NCI-H146 (cell line): ENCODE measurements at regions not wholly inside any gene's neighbourhood (a gene's known extent, or its start where the extent isn't known, plus 50 kb on each side); places are given as distances from the start of the nearest gene placed in this dataset.

Source experiments
- DNase-seq: peaks from one replicate; lab custom pipeline; 2025; lab: John Stamatoyannopoulos, UW

GRCh38 chr4:14879683-14880082 is 122.6 kb upstream of the CPEB2 start:
- peak; percentile 97 for DNase-seq

GRCh38 chr4:14880805-14881204 is 121.5 kb upstream of the CPEB2 start:
- DNase-seq, result no peak

- DNase-seq, result no peak
Measured at GRCh38 chr4:14883166-14883565, 119.1 kb upstream of the CPEB2 start.

- no peak for DNase-seq
Measured at GRCh38 chr4:14883661-14884060, 118.6 kb upstream of the CPEB2 start.

- no peak for DNase-seq
Measured at GRCh38 chr4:14887842-14888433, 114.3 kb upstream of the CPEB2 start.

GRCh38 chr4:14888790-14889572 is 113.3 kb upstream of the CPEB2 start:
- DNase-seq, result no peak

- no peak for DNase-seq
Measured at GRCh38 chr4:14892563-14892962, 109.7 kb upstream of the CPEB2 start.

GRCh38 chr4:14893713-14894112 is 108.6 kb upstream of the CPEB2 start:
- no peak for DNase-seq

- DNase-seq, result no peak
Measured at GRCh38 chr4:14894392-14895292, 107.6 kb upstream of the CPEB2 start.

GRCh38 chr4:14896656-14897175 is 105.6 kb upstream of the CPEB2 start:
- DNase-seq, result no peak

- DNase-seq, result no peak
Measured at GRCh38 chr4:14897217-14897616, 105.1 kb upstream of the CPEB2 start.

GRCh38 chr4:14898989-14899388 is 103.3 kb upstream of the CPEB2 start:
- no peak for DNase-seq

- no peak for DNase-seq
Measured at GRCh38 chr4:14902342-14902741, 99.9 kb upstream of the CPEB2 start.

- DNase-seq, result no peak
Measured at GRCh38 chr4:14903321-14903720, 99.0 kb upstream of the CPEB2 start.

GRCh38 chr4:14906805-14907204 is 95.5 kb upstream of the CPEB2 start:
- no peak for DNase-seq

- DNase-seq, result no peak
Measured at GRCh38 chr4:14908635-14909034, 93.6 kb upstream of the CPEB2 start.

- no peak for DNase-seq
Measured at GRCh38 chr4:14910411-14910810, 91.9 kb upstream of the CPEB2 start.

- no peak for DNase-seq
Measured at GRCh38 chr4:14912426-14912825, 89.9 kb upstream of the CPEB2 start.

- DNase-seq, result no peak
Measured at GRCh38 chr4:14915018-14915417, 87.3 kb upstream of the CPEB2 start.

- DNase-seq, result no peak
Measured at GRCh38 chr4:14916554-14917297, 85.6 kb upstream of the CPEB2 start.

- no peak for DNase-seq
Measured at GRCh38 chr4:14917298-14917633, 85.0 kb upstream of the CPEB2 start.

- DNase-seq, result no peak
Measured at GRCh38 chr4:14918336-14918735, 83.9 kb upstream of the CPEB2 start.
